ENCODE measurements at regions not wholly inside any gene's neighbourhood (a gene's known extent, or its start where the extent isn't known, plus 50 kb on each side); places are given as distances from the start of the nearest gene placed in this dataset.
"Not testable (repeated sequence)": the region's sequence is repeated elsewhere in the genome, so short reads cannot be mapped to it uniquely, and the experiment has no call there.

- Histone ChIP-seq H3K9me3 (ENCODE audit: low read length) (no peaks in the 10 kb centered on the region), H4K20me1 (ENCODE audit: insufficient read depth, low read length) (no peaks in the 10 kb centered on the region), H3K4me1 (ENCODE audit: insufficient read depth, low read length, severe bottlenecking) (no peaks in the 10 kb centered on the region), H3K79me2 (ENCODE audit: insufficient read depth, low read length) (no peaks in the 10 kb centered on the region), H3F3A (ENCODE audit: insufficient read depth, low read length) (no peaks in the 10 kb centered on the region), H2AFZ (ENCODE audit: low read length) (no peak overlapping the region), H3K36me3 (ENCODE audit: insufficient read depth, low read length) (no peaks in the 10 kb centered on the region), H3K27ac (ENCODE audit: low read depth, low read length, poor library complexity, severe bottlenecking) (no peak overlapping the region), H3K4me3 (ENCODE audit: low read depth, low read length, poor library complexity, severe bottlenecking) (no peak overlapping the region), H3K9me2 (ENCODE audit: low read depth, low read length) (no peaks in the 10 kb centered on the region), H3K27me3 (ENCODE audit: insufficient read depth, low read length) (no peaks in the 10 kb centered on the region; the same call in 1 of the 2 replicates), H3K9ac (ENCODE audit: low read length) (no peak overlapping the region), H3K4me2 (ENCODE audit: low read length) (no peak overlapping the region)
- TF ChIP-seq EZH2 (IDR thresholded peaks at IDR 0.05; ENCODE audit: borderline replicate concordance, low read length) (no peak), CTCF (IDR thresholded peaks at IDR 0.05; ENCODE audit: low read length) (no peak)
Measured at GRCh38 chr21:43284700-43285099, 115.9 kb downstream of the CRYAA start.

- Histone ChIP-seq H3K4me1 (ENCODE audit: insufficient read depth, low read length, severe bottlenecking) (no peaks in the 10 kb centered on the region), H3K36me3 (ENCODE audit: insufficient read depth, low read length) (no peaks in the 10 kb centered on the region), H3K9ac (ENCODE audit: low read length) (no peak overlapping the region), H3K79me2 (ENCODE audit: insufficient read depth, low read length) (no peaks in the 10 kb centered on the region), H4K20me1 (ENCODE audit: insufficient read depth, low read length) (no peaks in the 10 kb centered on the region), H3K4me3 (ENCODE audit: low read depth, low read length, poor library complexity, severe bottlenecking) (no peak overlapping the region), H2AFZ (ENCODE audit: low read length) (no peak overlapping the region), H3K27me3 (ENCODE audit: insufficient read depth, low read length) (no peaks in the 10 kb centered on the region; the same call in 1 of the 2 replicates), H3K27ac (ENCODE audit: low read depth, low read length, poor library complexity, severe bottlenecking) (no peak overlapping the region), H3K9me2 (ENCODE audit: low read depth, low read length) (no peaks in the 10 kb centered on the region), H3K4me2 (ENCODE audit: low read length) (no peak overlapping the region), H3F3A (ENCODE audit: insufficient read depth, low read length) (no peaks in the 10 kb centered on the region), H3K9me3 (ENCODE audit: low read length) (no peaks in the 10 kb centered on the region)
- TF ChIP-seq EZH2 (IDR thresholded peaks at IDR 0.05; ENCODE audit: borderline replicate concordance, low read length): no peak
- no peak for TF ChIP-seq CTCF (IDR thresholded peaks at IDR 0.05; ENCODE audit: low read length)
Measured at GRCh38 chr21:43284238-43284637, 115.4 kb downstream of the CRYAA start.

- H4K20me1 ChIP-seq (ENCODE audit: insufficient read depth, low read length); H2AFZ ChIP-seq (ENCODE audit: low read length); H3K9me3 ChIP-seq (ENCODE audit: low read length); H3K4me2 ChIP-seq (ENCODE audit: low read length); H3K9me2 ChIP-seq (ENCODE audit: low read depth, low read length); H3K4me3 ChIP-seq (ENCODE audit: low read depth, low read length, poor library complexity, severe bottlenecking); H3K4me1 ChIP-seq (ENCODE audit: insufficient read depth, low read length, severe bottlenecking); H3K79me2 ChIP-seq (ENCODE audit: insufficient read depth, low read length); H3F3A ChIP-seq (ENCODE audit: insufficient read depth, low read length); H3K27me3 ChIP-seq (ENCODE audit: insufficient read depth, low read length); H3K27ac ChIP-seq (ENCODE audit: low read depth, low read length, poor library complexity, severe bottlenecking); H3K36me3 ChIP-seq (ENCODE audit: insufficient read depth, low read length); H3K9ac ChIP-seq (ENCODE audit: low read length): not testable (repeated sequence)
Measured at GRCh38 chr21:43283925-43284221, 115.1 kb downstream of the CRYAA start.

GRCh38 chr21:43283136-43283924, 114.5 kb downstream of the CRYAA start:
- Histone ChIP-seq H3K4me3 (ENCODE audit: low read depth, low read length, poor library complexity, severe bottlenecking) (no peak overlapping the region), H3K4me2 (ENCODE audit: low read length) (no peak overlapping the region), H3K9ac (ENCODE audit: low read length) (no peak overlapping the region), H3K9me2 (ENCODE audit: low read depth, low read length) (no peaks in the 10 kb centered on the region), H3K27ac (ENCODE audit: low read depth, low read length, poor library complexity, severe bottlenecking) (no peak overlapping the region), H3K9me3 (ENCODE audit: low read length) (no peaks in the 10 kb centered on the region), H4K20me1 (ENCODE audit: insufficient read depth, low read length) (no peaks in the 10 kb centered on the region), H3F3A (ENCODE audit: insufficient read depth, low read length) (no peaks in the 10 kb centered on the region), H3K27me3 (ENCODE audit: insufficient read depth, low read length) (no peaks in the 10 kb centered on the region; the same call in 1 of the 2 replicates), H2AFZ (ENCODE audit: low read length) (no peak overlapping the region), H3K4me1 (ENCODE audit: insufficient read depth, low read length, severe bottlenecking) (no peaks in the 10 kb centered on the region), H3K79me2 (ENCODE audit: insufficient read depth, low read length) (no peaks in the 10 kb centered on the region), H3K36me3 (ENCODE audit: insufficient read depth, low read length) (no peaks in the 10 kb centered on the region)
- TF ChIP-seq EZH2 (IDR thresholded peaks at IDR 0.05; ENCODE audit: borderline replicate concordance, low read length) (no peak), CTCF (IDR thresholded peaks at IDR 0.05; ENCODE audit: low read length) (no peak)
